ENCODE measurements at regions not wholly inside any gene's neighbourhood (a gene's known extent, or its start where the extent isn't known, plus 50 kb on each side); places are given as distances from the start of the nearest gene placed in this dataset.

DNA sequence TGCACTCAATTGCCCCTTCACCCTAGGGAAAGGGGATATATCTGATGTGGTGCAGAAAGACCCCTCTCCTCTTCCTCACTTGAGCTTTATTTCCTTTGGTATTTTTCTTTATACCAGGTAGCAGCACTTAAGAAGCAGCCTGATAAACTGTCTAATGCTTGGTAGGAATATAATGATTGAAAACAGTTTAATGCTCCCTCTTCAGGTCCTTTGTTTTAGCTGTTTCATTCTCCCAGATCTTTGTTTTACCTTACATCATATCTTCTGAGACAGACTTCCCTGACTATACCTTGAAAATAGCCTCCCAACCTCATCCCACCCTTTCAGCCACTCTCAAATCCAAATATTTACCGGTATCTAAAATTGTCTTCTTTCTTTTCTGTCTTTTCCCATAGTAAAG lies 87.9 kb downstream of the NUDT12 start:
- ATAC-seq (no peak), DNase-seq (ENCODE audit: low read depth, low spot score) (no peak)
- ChIA-PET CTCF (interaction anchor here (1.4 to 1.8 kb wide), 2 partner anchors 218 to 242 kb away, joined by 6 to 11 read pairs; no protein-coding TSS in a partner anchor), POLR2A (no interaction called here)
- Histone ChIP-seq H3K9me3 (ENCODE audit: control insufficient read depth, insufficient read depth, low read depth, low read length) (no peaks in the 10 kb centered on the region), H3K36me3 (ENCODE audit: control insufficient read depth, insufficient read depth, low read length) (no peaks in the 10 kb centered on the region), H3K4me3 (ENCODE audit: low read depth in 2 of 2, low read length in 2 of 2) (no peak overlapping the region), H3K27ac (ENCODE audit: low read length) (no peak overlapping the region), H3K27me3 (ENCODE audit: control insufficient read depth, insufficient read depth, low read length) (peaks cover 6% of the 10 kb centered on the region), H3K4me1 (ENCODE audit: control insufficient read depth, insufficient read depth, low read length) (no peaks in the 10 kb centered on the region)
- intact Hi-C loops (cut with micrococcal nuclease; ENCODE audit: unreplicated experiment), result loop anchor here (1.0 kb wide), 1 partner anchor 242 kb away; no protein-coding TSS in a partner anchor
- TF ChIP-seq TCF7L2 (IDR thresholded peaks at IDR 0.05; ENCODE audit: low read depth, low read length), result no peak
- TF ChIP-seq POLR2AphosphoS5 (IDR thresholded peaks at IDR 0.05; ENCODE audit: low read depth, low read length), result no peak
- no peak for TF ChIP-seq SIN3A (IDR thresholded peaks at IDR 0.05; ENCODE audit: borderline replicate concordance, insufficient read depth, low read depth, low read length)
- TF ChIP-seq, protein P1, sequence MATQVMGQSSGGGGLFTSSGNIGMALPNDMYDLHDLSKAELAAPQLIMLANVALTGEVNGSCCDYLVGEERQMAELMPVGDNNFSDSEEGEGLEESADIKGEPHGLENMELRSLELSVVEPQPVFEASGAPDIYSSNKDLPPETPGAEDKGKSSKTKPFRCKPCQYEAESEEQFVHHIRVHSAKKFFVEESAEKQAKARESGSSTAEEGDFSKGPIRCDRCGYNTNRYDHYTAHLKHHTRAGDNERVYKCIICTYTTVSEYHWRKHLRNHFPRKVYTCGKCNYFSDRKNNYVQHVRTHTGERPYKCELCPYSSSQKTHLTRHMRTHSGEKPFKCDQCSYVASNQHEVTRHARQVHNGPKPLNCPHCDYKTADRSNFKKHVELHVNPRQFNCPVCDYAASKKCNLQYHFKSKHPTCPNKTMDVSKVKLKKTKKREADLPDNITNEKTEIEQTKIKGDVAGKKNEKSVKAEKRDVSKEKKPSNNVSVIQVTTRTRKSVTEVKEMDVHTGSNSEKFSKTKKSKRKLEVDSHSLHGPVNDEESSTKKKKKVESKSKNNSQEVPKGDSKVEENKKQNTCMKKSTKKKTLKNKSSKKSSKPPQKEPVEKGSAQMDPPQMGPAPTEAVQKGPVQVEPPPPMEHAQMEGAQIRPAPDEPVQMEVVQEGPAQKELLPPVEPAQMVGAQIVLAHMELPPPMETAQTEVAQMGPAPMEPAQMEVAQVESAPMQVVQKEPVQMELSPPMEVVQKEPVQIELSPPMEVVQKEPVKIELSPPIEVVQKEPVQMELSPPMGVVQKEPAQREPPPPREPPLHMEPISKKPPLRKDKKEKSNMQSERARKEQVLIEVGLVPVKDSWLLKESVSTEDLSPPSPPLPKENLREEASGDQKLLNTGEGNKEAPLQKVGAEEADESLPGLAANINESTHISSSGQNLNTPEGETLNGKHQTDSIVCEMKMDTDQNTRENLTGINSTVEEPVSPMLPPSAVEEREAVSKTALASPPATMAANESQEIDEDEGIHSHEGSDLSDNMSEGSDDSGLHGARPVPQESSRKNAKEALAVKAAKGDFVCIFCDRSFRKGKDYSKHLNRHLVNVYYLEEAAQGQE (IDR thresholded peaks at IDR 0.05; ENCODE audit: insufficient read depth in 1 of 2, low read depth in 2 of 2, low read length in 1 of 2), result no peak
- TF ChIP-seq, protein P2, sequence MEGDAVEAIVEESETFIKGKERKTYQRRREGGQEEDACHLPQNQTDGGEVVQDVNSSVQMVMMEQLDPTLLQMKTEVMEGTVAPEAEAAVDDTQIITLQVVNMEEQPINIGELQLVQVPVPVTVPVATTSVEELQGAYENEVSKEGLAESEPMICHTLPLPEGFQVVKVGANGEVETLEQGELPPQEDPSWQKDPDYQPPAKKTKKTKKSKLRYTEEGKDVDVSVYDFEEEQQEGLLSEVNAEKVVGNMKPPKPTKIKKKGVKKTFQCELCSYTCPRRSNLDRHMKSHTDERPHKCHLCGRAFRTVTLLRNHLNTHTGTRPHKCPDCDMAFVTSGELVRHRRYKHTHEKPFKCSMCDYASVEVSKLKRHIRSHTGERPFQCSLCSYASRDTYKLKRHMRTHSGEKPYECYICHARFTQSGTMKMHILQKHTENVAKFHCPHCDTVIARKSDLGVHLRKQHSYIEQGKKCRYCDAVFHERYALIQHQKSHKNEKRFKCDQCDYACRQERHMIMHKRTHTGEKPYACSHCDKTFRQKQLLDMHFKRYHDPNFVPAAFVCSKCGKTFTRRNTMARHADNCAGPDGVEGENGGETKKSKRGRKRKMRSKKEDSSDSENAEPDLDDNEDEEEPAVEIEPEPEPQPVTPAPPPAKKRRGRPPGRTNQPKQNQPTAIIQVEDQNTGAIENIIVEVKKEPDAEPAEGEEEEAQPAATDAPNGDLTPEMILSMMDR (IDR thresholded peaks at IDR 0.05), result no peak
- in situ Hi-C loops (cut with HindIII; ENCODE audit: low pct_unique_long_range_greater_than_20kb, low sequenced_read_pairs), result no loop called here
- BruUV-seq (replicated peaks), result no TSS peak

DNA sequence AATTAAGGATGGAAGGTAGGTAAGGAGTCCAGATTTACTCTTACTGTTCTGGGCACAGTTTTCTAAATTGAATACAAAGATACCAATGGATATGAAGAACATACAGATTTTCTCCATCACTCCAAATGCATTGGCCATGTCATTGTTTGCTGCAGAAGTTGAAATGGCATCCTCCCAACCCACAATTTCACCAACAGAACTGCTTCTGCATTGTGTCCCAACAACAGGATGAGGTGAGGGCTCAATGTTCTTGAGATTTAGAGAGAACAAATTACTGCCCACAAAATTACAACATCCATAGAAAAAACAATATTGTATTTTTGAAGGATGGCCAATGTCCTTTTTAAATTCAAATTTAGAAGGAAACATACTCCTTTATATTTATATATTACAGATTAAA lies 88.9 kb downstream of the NUDT12 start:
- no peaks in the 10 kb centered on the region for H3K4me1 ChIP-seq (ENCODE audit: control insufficient read depth, insufficient read depth, low read length)
- ChIA-PET CTCF (interaction anchor here (0.7 kb wide), 1 partner anchor 482 kb away, joined by 4 read pairs; no protein-coding TSS in a partner anchor), POLR2A (no interaction called here)
- DNase-seq (ENCODE audit: low read depth, low spot score), result no peak
- in situ Hi-C loops (cut with HindIII; ENCODE audit: low pct_unique_long_range_greater_than_20kb, low sequenced_read_pairs), result no loop called here
- TF ChIP-seq, protein P2 (IDR thresholded peaks at IDR 0.05), result no peak
- no peak for TF ChIP-seq TCF7L2 (IDR thresholded peaks at IDR 0.05; ENCODE audit: low read depth, low read length)
- no peak for TF ChIP-seq SIN3A (IDR thresholded peaks at IDR 0.05; ENCODE audit: borderline replicate concordance, insufficient read depth, low read depth, low read length)
- TF ChIP-seq, protein P1 (IDR thresholded peaks at IDR 0.05; ENCODE audit: insufficient read depth in 1 of 2, low read depth in 2 of 2, low read length in 1 of 2), result no peak
- TF ChIP-seq POLR2AphosphoS5 (IDR thresholded peaks at IDR 0.05; ENCODE audit: low read depth, low read length), result no peak
- no peak overlapping the region for H3K27ac ChIP-seq (ENCODE audit: low read length)
- peaks cover 8% of the 10 kb centered on the region for H3K27me3 ChIP-seq (ENCODE audit: control insufficient read depth, insufficient read depth, low read length)
- BruUV-seq (replicated peaks), result no TSS peak
- no peak overlapping the region for H3K4me3 ChIP-seq (ENCODE audit: low read depth in 2 of 2, low read length in 2 of 2)
- intact Hi-C loops (cut with micrococcal nuclease; ENCODE audit: unreplicated experiment), result no loop called here
- ATAC-seq, result no peak
- H3K9me3 ChIP-seq (ENCODE audit: control insufficient read depth, insufficient read depth, low read depth, low read length), result no peaks in the 10 kb centered on the region
- H3K36me3 ChIP-seq (ENCODE audit: control insufficient read depth, insufficient read depth, low read length), result no peaks in the 10 kb centered on the region

Measured in Panc1 (cell line).